B cell (primary cell): ENCODE measurements at regions not wholly inside any gene's neighbourhood (a gene's known extent, or its start where the extent isn't known, plus 50 kb on each side); places are given as distances from the start of the nearest gene placed in this dataset.

Experiments used
- ATAC-seq: fragments of 200-7000 bp; cut with Tn5 transposase; one replicate; pipeline ENCODE4 v1.10.0; 2021; ENCODE audit warnings: low read depth, mild to moderate bottlenecking, moderate number of reproducible peaks, moderate library complexity
- CTCF ChIA-PET: fragments of 350-600 bp; sonication (Branson Sonifier 250); formaldehyde crosslinking; loops from one replicate; lab custom pipeline; 2021; ENCODE audit warnings: antibody characterized with exemption, inconsistent platforms; lab: Charles Lee
- POLR2A ChIA-PET: fragments of 350-600 bp; sonication (Branson Sonifier 250); formaldehyde crosslinking; loops from one replicate; lab custom pipeline; 2021; ENCODE audit warnings: antibody characterized with exemption; lab: Charles Lee
- DNase-seq: peaks from one replicate; pipeline ENCODE4 v3.0.0; 2013
- H2AFZ ChIP-seq: 2 replicates; pipeline ENCODE4 v1.6.1; 2012; ENCODE audit warnings: mild to moderate bottlenecking, low read depth, low read length; ENCODE audit not compliant: insufficient read depth, poor library complexity, severe bottlenecking
- H3K27ac ChIP-seq, 2 donors: 1 replicate in 1 of 2; 2 replicates in 1 of 2; pipeline ENCODE4 v1.5.1; 2012 to 2013; ENCODE audit warnings: low read length in 2 of 2, mild to moderate bottlenecking in 2 of 2, moderate library complexity in 1 of 2
- H3K27me3 ChIP-seq, 4 experiments: fragments of 200-600 bp in 1 of 4; sonication (generic) in 1 of 4; replicated peaks in 1 of 4; 1 replicate in 2 of 4; 2 replicates in 2 of 4; pipeline versions ENCODE4 v1.6.1 to v1.7.0; 2013 to 2016; ENCODE audit warnings: low read length in 3 of 4, mild to moderate bottlenecking in 2 of 4, mixed read lengths in 1 of 4, moderate library complexity in 1 of 4; ENCODE audit not compliant: insufficient read depth in 4 of 4, control insufficient read depth in 3 of 4; ENCODE audit errors: control extremely low read depth in 1 of 4
- H3K36me3 ChIP-seq, 2 experiments: replicated peaks in 1 of 2; 1 replicate in 1 of 2; 2 replicates in 1 of 2; pipeline versions ENCODE4 v1.6.1 to v1.7.1; 2013; ENCODE audit warnings: low read length in 1 of 2; ENCODE audit not compliant: insufficient read depth in 2 of 2, control insufficient read depth in 1 of 2; ENCODE audit errors: control extremely low read depth in 1 of 2, extremely low read depth in 1 of 2
- H3K4me1 ChIP-seq, 2 donors: fragments of 200-600 bp in 1 of 2; sonication (generic) in 1 of 2; 1 replicate in 1 of 2; 2 replicates in 1 of 2; pipeline versions ENCODE4 v1.5.1 to v1.6.1; 2013 to 2017; ENCODE audit warnings: low read length in 2 of 2; ENCODE audit not compliant: control insufficient read depth in 2 of 2, insufficient read depth in 2 of 2
- H3K4me2 ChIP-seq: replicated peaks from 2 replicates; pipeline ENCODE3; 2012; ENCODE audit warnings: mild to moderate bottlenecking, low read depth, low read length; ENCODE audit not compliant: poor library complexity, severe bottlenecking
- H3K4me3 ChIP-seq, 5 experiments: fragments of 200-600 bp in 1 of 5; sonication (generic) in 1 of 5; 1 replicate in 3 of 5; 2 replicates in 2 of 5; pipeline versions ENCODE4 v1.5.1 to v1.7.0; 2011 to 2016; ENCODE audit warnings: low read length in 4 of 5, mild to moderate bottlenecking in 4 of 5, low read depth in 2 of 5, control low read depth in 1 of 5, moderate library complexity in 1 of 5; ENCODE audit not compliant: insufficient read depth in 1 of 5; ENCODE audit errors: control extremely low read depth in 1 of 5, extremely low read depth in 1 of 5
- H3K79me2 ChIP-seq: fragments of 200-600 bp; sonication (generic); one replicate; pipeline ENCODE4 v1.6.0; 2016; ENCODE audit warnings: low read length; ENCODE audit not compliant: control insufficient read depth, insufficient read depth
- H3K9ac ChIP-seq: fragments of 200-600 bp; sonication (generic); 2 replicates; pipeline ENCODE4 v1.6.1; 2017; ENCODE audit warnings: mild to moderate bottlenecking, low read length, moderate library complexity
- H3K9me3 ChIP-seq, 3 donors: one replicate each; pipeline versions ENCODE4 v1.6.1 to v1.7.1; 2013; ENCODE audit warnings: low read length in 2 of 3; ENCODE audit not compliant: control insufficient read depth in 2 of 3, insufficient read depth in 1 of 3; ENCODE audit errors: control extremely low read depth in 1 of 3
- H4K20me1 ChIP-seq: 2 replicates; pipeline ENCODE4 v1.6.0; 2012; ENCODE audit warnings: mild to moderate bottlenecking, low read length; ENCODE audit not compliant: insufficient read depth, control insufficient read depth, poor library complexity, severe bottlenecking
- H3K27ac Mint-ChIP-seq: one replicate; pipeline ENCODE4 v1.8.0; 2021; ENCODE audit warnings: mixed read lengths
- H3K27me3 Mint-ChIP-seq: one replicate; pipeline ENCODE4 v1.8.0; 2021; ENCODE audit warnings: mixed read lengths
- H3K4me1 Mint-ChIP-seq: one replicate; pipeline ENCODE4 v1.8.0; 2021; ENCODE audit warnings: mixed read lengths
- H3K4me3 Mint-ChIP-seq: one replicate; pipeline ENCODE4 v1.8.0; 2021; ENCODE audit warnings: mixed read lengths
- H3K9me3 Mint-ChIP-seq: one replicate; pipeline ENCODE4 v1.8.0; 2022; ENCODE audit warnings: mixed read lengths; ENCODE audit not compliant: insufficient read depth
- CTCF ChIP-seq: fragments of 200-600 bp; IDR thresholded peaks from one replicate; pipeline ENCODE4 v1.8.0; 2022; ENCODE audit warnings: antibody characterized with exemption, mild to moderate bottlenecking
- EZH2 ChIP-seq: IDR thresholded peaks from 2 replicates; pipeline ENCODE4 v1.6.1; 2012; ENCODE audit warnings: borderline replicate concordance, low read depth, mild to moderate bottlenecking, moderate library complexity, low read length; ENCODE audit not compliant: insufficient read depth, poor library complexity, severe bottlenecking
- WGBS: methylation state at CpG from one replicate; pipeline ENCODE4 v1.1.5; 2013; ENCODE audit warnings: missing lambda C conversion rate; ENCODE audit not compliant: insufficient coverage; 5-methylcytosine and 5-hydroxymethylcytosine counted together
- intact Hi-C: fragments of 100-400 bp; cut with micrococcal nuclease; formaldehyde crosslinking; loops from one replicate; pipeline ENCODE4 v1.10.0; 2022

GRCh38 chr4:56147371-56147770 is 198.6 kb downstream of the CEP135 start:
- no peak overlapping the region for H2AFZ ChIP-seq
- TF ChIP-seq EZH2 = no peak
- TF ChIP-seq CTCF = no peak
- H3K9me3 Mint-ChIP-seq = no peaks in the 10 kb centered on the region
- no peak overlapping the region for H3K4me3 Mint-ChIP-seq
- H3K36me3 ChIP-seq = no peaks in the 10 kb centered on the region
- H3K27me3 Mint-ChIP-seq = peaks cover 7% of the 10 kb centered on the region
- H3K27ac Mint-ChIP-seq = no peak overlapping the region
- intact Hi-C loops = no loop called here
- no peak overlapping the region for H3K27ac ChIP-seq
- H3K4me1 ChIP-seq = no peaks in the 10 kb centered on the region
- POLR2A ChIA-PET = no interaction called here
- H3K79me2 ChIP-seq = no peaks in the 10 kb centered on the region
- DNase-seq = no peak
- H4K20me1 ChIP-seq = no peaks in the 10 kb centered on the region
- no peak overlapping the region for H3K4me2 ChIP-seq
- H3K9me3 ChIP-seq = no peaks in the 10 kb centered on the region
- no peaks in the 10 kb centered on the region for H3K4me1 Mint-ChIP-seq
- H3K4me3 ChIP-seq = no peak overlapping the region
- no peaks in the 10 kb centered on the region for H3K27me3 ChIP-seq
- ATAC-seq = no peak
- CTCF ChIA-PET = no interaction called here
- H3K9ac ChIP-seq = no peak overlapping the region

GRCh38 chr4:56146956-56147355 is 198.2 kb downstream of the CEP135 start:
- intact Hi-C loops = no loop called here
- CTCF ChIA-PET = no interaction called here
- H2AFZ ChIP-seq = no peak overlapping the region

More at GRCh38 chr4:56146956-56147355, 198.2 kb downstream of the CEP135 start:
- H3K9me3 ChIP-seq = no peaks in the 10 kb centered on the region
- ATAC-seq (no peak), DNase-seq (no peak)
- POLR2A ChIA-PET = no interaction called here
- Mint-ChIP-seq H3K27me3 (peaks cover 7% of the 10 kb centered on the region), H3K27ac (no peak overlapping the region), H3K4me3 (no peak overlapping the region), H3K9me3 (no peaks in the 10 kb centered on the region), H3K4me1 (no peaks in the 10 kb centered on the region)
- H3K4me2 ChIP-seq = no peak overlapping the region
- no peak overlapping the region for H3K27ac ChIP-seq
- no peaks in the 10 kb centered on the region for H3K36me3 ChIP-seq
- 97% methylated on average over 6 of the region's 9 CpGs for WGBS
- no peaks in the 10 kb centered on the region for H3K4me1 ChIP-seq
- no peaks in the 10 kb centered on the region for H4K20me1 ChIP-seq
- H3K27me3 ChIP-seq = no peaks in the 10 kb centered on the region
- H3K79me2 ChIP-seq = no peaks in the 10 kb centered on the region
- no peak for TF ChIP-seq EZH2
- TF ChIP-seq CTCF = no peak
- no peak overlapping the region for H3K9ac ChIP-seq
- H3K4me3 ChIP-seq = no peak overlapping the region
